Mesenchymal stem cell (in vitro differentiated cells and primary cell): ENCODE measurements at regions not wholly inside any gene's neighbourhood (a gene's known extent, or its start where the extent isn't known, plus 50 kb on each side); places are given as distances from the start of the nearest gene placed in this dataset.
"Not testable (repeated sequence)": the region's sequence is repeated elsewhere in the genome, so short reads cannot be mapped to it uniquely, and the experiment has no call there.

ENCODE experiments used
- DNase-seq: peaks from one replicate; pipeline ENCODE4 v3.0.0-alpha.2; 2013
- H2AFZ ChIP-seq: one replicate; pipeline ENCODE4 v1.6.1; 2013; ENCODE audit warnings: low read depth, mild to moderate bottlenecking, control low read depth, inconsistent platforms, low read length, moderate library complexity
- H2AK5ac ChIP-seq: 2 replicates; pipeline ENCODE4 v1.6.1; 2013; ENCODE audit warnings: low read length, moderate library complexity, mild to moderate bottlenecking, inconsistent platforms; ENCODE audit not compliant: severe bottlenecking
- H2BK120ac ChIP-seq: one replicate; pipeline ENCODE4 v1.6.1; 2013; ENCODE audit warnings: low read depth, mild to moderate bottlenecking, inconsistent platforms, low read length, moderate library complexity
- H2BK12ac ChIP-seq, 2 experiments: one replicate each; pipeline ENCODE4 v1.6.1; 2013; ENCODE audit warnings: inconsistent platforms in 2 of 2, low read length in 2 of 2, mild to moderate bottlenecking in 2 of 2, moderate library complexity in 2 of 2, control low read depth in 1 of 2
- H2BK15ac ChIP-seq: one replicate; pipeline ENCODE4 v1.6.1; 2013; ENCODE audit warnings: mild to moderate bottlenecking, low read depth, inconsistent platforms; ENCODE audit not compliant: poor library complexity, severe bottlenecking
- H2BK5ac ChIP-seq: 2 replicates; pipeline ENCODE4 v1.6.1; 2013; ENCODE audit warnings: low read depth, mild to moderate bottlenecking, low read length, control low read depth, inconsistent platforms; ENCODE audit not compliant: poor library complexity, severe bottlenecking
- H3K14ac ChIP-seq, 2 experiments: one replicate each; pipeline ENCODE4 v1.6.1; 2013; ENCODE audit warnings: inconsistent platforms in 2 of 2, low read length in 2 of 2, control low read depth in 1 of 2, mild to moderate bottlenecking in 1 of 2, moderate library complexity in 1 of 2
- H3K18ac ChIP-seq, 2 experiments: one replicate each; pipeline ENCODE4 v1.6.1; 2013; ENCODE audit warnings: inconsistent platforms in 2 of 2, low read length in 2 of 2, control low read depth in 1 of 2, low read depth in 1 of 2, mild to moderate bottlenecking in 1 of 2
- H3K23ac ChIP-seq, 2 experiments: one replicate each; pipeline ENCODE4 v1.6.1; 2013; ENCODE audit warnings: inconsistent platforms in 2 of 2, low read length in 2 of 2, mild to moderate bottlenecking in 2 of 2, moderate library complexity in 2 of 2, control low read depth in 1 of 2
- H3K27ac ChIP-seq: 2 replicates; pipeline ENCODE4 v1.5.1; 2013; ENCODE audit warnings: mild to moderate bottlenecking, moderate library complexity, low read length, control low read depth, inconsistent platforms; ENCODE audit not compliant: poor library complexity, severe bottlenecking
- H3K27me3 ChIP-seq, 2 experiments: 2 replicates each; pipeline versions ENCODE4 v1.6.1 to v1.7.0; 2013; ENCODE audit warnings: low read length in 2 of 2, mild to moderate bottlenecking in 2 of 2, moderate library complexity in 2 of 2, control low read depth in 1 of 2, inconsistent platforms in 1 of 2; ENCODE audit not compliant: control insufficient read depth in 1 of 2, insufficient read depth in 1 of 2
- H3K36me3 ChIP-seq, 2 experiments: 2 replicates each; pipeline versions ENCODE4 v1.6.1 to v1.7.0; 2013; ENCODE audit warnings: low read length in 2 of 2, control low read depth in 1 of 2, inconsistent platforms in 1 of 2, low read depth in 1 of 2, mild to moderate bottlenecking in 1 of 2; ENCODE audit not compliant: insufficient read depth in 2 of 2, control insufficient read depth in 1 of 2
- H3K4ac ChIP-seq, 2 experiments: one replicate each; pipeline ENCODE4 v1.6.1; 2013; ENCODE audit warnings: inconsistent platforms in 2 of 2, low read length in 2 of 2, mild to moderate bottlenecking in 2 of 2, moderate library complexity in 2 of 2, control low read depth in 1 of 2, low read depth in 1 of 2
- H3K4me1 ChIP-seq: 2 replicates; pipeline ENCODE4 v1.6.1; 2013; ENCODE audit warnings: low read depth, low read length, control low read depth; ENCODE audit not compliant: control insufficient read depth, insufficient read depth
- H3K4me2 ChIP-seq: 2 replicates; pipeline ENCODE4 v1.6.1; 2013; ENCODE audit warnings: low read length, mild to moderate bottlenecking, inconsistent platforms; ENCODE audit not compliant: poor library complexity, severe bottlenecking
- H3K4me3 ChIP-seq, 2 experiments: 2 replicates each; pipeline versions ENCODE4 v1.5.1 to v1.7.0; 2013; ENCODE audit warnings: low read length in 2 of 2, mild to moderate bottlenecking in 2 of 2, control low read depth in 1 of 2, low read depth in 1 of 2; ENCODE audit not compliant: insufficient read depth in 1 of 2
- H3K79me1 ChIP-seq: replicated peaks from 2 replicates; pipeline ENCODE4 v1.6.1; 2013; ENCODE audit warnings: mild to moderate bottlenecking, control low read depth, low read length, inconsistent platforms; ENCODE audit not compliant: poor library complexity, severe bottlenecking
- H3K9ac ChIP-seq: 2 replicates; pipeline ENCODE4 v1.7.0; 2013; ENCODE audit warnings: mild to moderate bottlenecking, low read length, moderate library complexity
- H3K9me3 ChIP-seq: 2 replicates; pipeline ENCODE4 v1.7.0; 2013; ENCODE audit warnings: mild to moderate bottlenecking, low read length; ENCODE audit not compliant: control insufficient read depth
- H4K8ac ChIP-seq: one replicate; pipeline ENCODE4 v1.6.1; 2013; ENCODE audit warnings: inconsistent platforms, mild to moderate bottlenecking, low read length, moderate library complexity
- H4K91ac ChIP-seq: one replicate; pipeline ENCODE4 v1.6.1; 2013; ENCODE audit warnings: mild to moderate bottlenecking, low read length, inconsistent platforms
- WGBS: methylation state at CpG from one replicate; pipeline ENCODE4 v1.1.7; 2013; ENCODE audit warnings: mixed read lengths; 5-methylcytosine and 5-hydroxymethylcytosine counted together

GRCh38 chr2:107747964-107748583 lies 78.6 kb upstream of the RGPD4 start:
- H2BK5ac ChIP-seq = no peak overlapping the region
- H2BK12ac ChIP-seq = no peak overlapping the region
- no peak overlapping the region for H3K18ac ChIP-seq
- no peak overlapping the region for H3K14ac ChIP-seq
- H3K9me3 ChIP-seq = no peaks in the 10 kb centered on the region
- H3K79me1 ChIP-seq = no peaks in the 10 kb centered on the region
- no peaks in the 10 kb centered on the region for H3K36me3 ChIP-seq
- H3K27me3 ChIP-seq = no peaks in the 10 kb centered on the region
- no peak for DNase-seq
- H2BK120ac ChIP-seq = no peak overlapping the region
- no peak overlapping the region for H3K9ac ChIP-seq
- no peak overlapping the region for H2AFZ ChIP-seq
- H3K4me1 ChIP-seq = peaks cover 1% of the 10 kb centered on the region
- H2AK5ac ChIP-seq = no peak overlapping the region
- no peak overlapping the region for H3K4me3 ChIP-seq
- H4K91ac ChIP-seq = no peak overlapping the region
- no peak overlapping the region for H3K23ac ChIP-seq
- no peak overlapping the region for H3K27ac ChIP-seq
- no peak overlapping the region for H3K4ac ChIP-seq
- H4K8ac ChIP-seq = no peak overlapping the region
- 91% methylated on average over 14 of the region's 15 CpGs for WGBS
- no peak overlapping the region for H2BK15ac ChIP-seq
- no peak overlapping the region for H3K4me2 ChIP-seq

GRCh38 chr2:107751936-107752335 lies 74.8 kb upstream of the RGPD4 start:
- Histone ChIP-seq H4K8ac (no peak overlapping the region), H3K4ac (no peak overlapping the region), H2BK5ac (no peak overlapping the region), H3K9me3 (no peaks in the 10 kb centered on the region), H3K36me3 (no peaks in the 10 kb centered on the region), H3K23ac (no peak overlapping the region), H2BK12ac (no peak overlapping the region), H3K4me3 (no peak overlapping the region), H3K79me1 (no peaks in the 10 kb centered on the region), H4K91ac (no peak overlapping the region), H2BK15ac (no peak overlapping the region), H2AK5ac (no peak overlapping the region), H2BK120ac (no peak overlapping the region), H3K27me3 (no peaks in the 10 kb centered on the region), H3K4me2 (no peak overlapping the region), H3K9ac (no peak overlapping the region), H2AFZ (no peak overlapping the region), H3K27ac (no peak overlapping the region), H3K4me1 (no peaks in the 10 kb centered on the region), H3K14ac (no peak overlapping the region), H3K18ac (no peak overlapping the region)
- 77% methylated on average over 2 of the region's 3 CpGs for WGBS
- DNase-seq = no peak

GRCh38 chr2:107753806-107754205 lies 72.9 kb upstream of the RGPD4 start:
- DNase-seq, H2BK120ac ChIP-seq, H3K9ac ChIP-seq, H3K4me1 ChIP-seq, H3K27ac ChIP-seq, H3K23ac ChIP-seq, H3K36me3 ChIP-seq, H3K14ac ChIP-seq, H3K27me3 ChIP-seq, H4K91ac ChIP-seq, H3K9me3 ChIP-seq, H4K8ac ChIP-seq, H3K79me1 ChIP-seq, H3K4me3 ChIP-seq, H3K18ac ChIP-seq, H2AFZ ChIP-seq, H2BK12ac ChIP-seq, H2BK15ac ChIP-seq, H3K4me2 ChIP-seq, H2BK5ac ChIP-seq, H3K4ac ChIP-seq, H2AK5ac ChIP-seq: not testable (repeated sequence)
- WGBS = 86% methylated on average over 8 of the region's 8 CpGs

- H2BK5ac ChIP-seq = no peak overlapping the region
- no peak for DNase-seq
- H4K91ac ChIP-seq = no peak overlapping the region
- no peak overlapping the region for H3K27ac ChIP-seq
- H3K79me1 ChIP-seq = no peaks in the 10 kb centered on the region
- H3K9ac ChIP-seq = no peak overlapping the region
- 90% methylated on average over 2 of the region's 5 CpGs for whole genome bisulfite sequencing
- H3K4ac ChIP-seq = no peak overlapping the region
- no peak overlapping the region for H2BK12ac ChIP-seq
- H3K4me1 ChIP-seq = no peaks in the 10 kb centered on the region
- H3K23ac ChIP-seq = no peak overlapping the region
- no peak overlapping the region for H3K18ac ChIP-seq
- no peaks in the 10 kb centered on the region for H3K27me3 ChIP-seq
- H4K8ac ChIP-seq = no peak overlapping the region
- no peak overlapping the region for H2AK5ac ChIP-seq
- H3K9me3 ChIP-seq = no peaks in the 10 kb centered on the region
- no peak overlapping the region for H2BK120ac ChIP-seq
- H3K14ac ChIP-seq = no peak overlapping the region
- no peak overlapping the region for H3K4me2 ChIP-seq
- no peak overlapping the region for H3K4me3 ChIP-seq
- H2AFZ ChIP-seq = no peak overlapping the region
- H2BK15ac ChIP-seq = no peak overlapping the region
- H3K36me3 ChIP-seq = no peaks in the 10 kb centered on the region
Observed at GRCh38 chr2:107757223-107757622, 69.5 kb upstream of the RGPD4 start.
